Activated B cell treated with CpG ODN at 0.5 μM for 24 hours (primary cell): ENCODE measurements at regions not wholly inside any gene's neighbourhood (a gene's known extent, or its start where the extent isn't known, plus 50 kb on each side); places are given as distances from the start of the nearest gene placed in this dataset.

Experiments
- ATAC-seq: fragments of 200-7000 bp; cut with Tn5 transposase; one replicate; pipeline ENCODE4 v1.10.0; 2021; ENCODE audit warnings: low read depth, mild to moderate bottlenecking, moderate library complexity
- CTCF ChIA-PET: fragments of 350-600 bp; sonication (Branson Sonifier 250); formaldehyde crosslinking; loops from one replicate; lab custom pipeline; 2021; ENCODE audit warnings: antibody characterized with exemption; lab: Charles Lee
- POLR2A ChIA-PET: fragments of 350-600 bp; sonication (Branson Sonifier 250); formaldehyde crosslinking; loops from one replicate; lab custom pipeline; 2021; ENCODE audit warnings: antibody characterized with exemption; lab: Charles Lee
- DNase-seq: peaks from one replicate; pipeline ENCODE4 v3.0.0; 2022
- H3K27ac Mint-ChIP-seq: one replicate; pipeline ENCODE4 v1.8.0; 2020; ENCODE audit warnings: mixed read lengths
- H3K27me3 Mint-ChIP-seq: one replicate; pipeline ENCODE4 v1.8.0; 2021; ENCODE audit warnings: mixed read lengths
- H3K36me3 Mint-ChIP-seq: one replicate; pipeline ENCODE4 v1.8.0; 2021; ENCODE audit warnings: low read depth, mixed read lengths
- H3K4me1 Mint-ChIP-seq: one replicate; pipeline ENCODE4 v1.8.0; 2021; ENCODE audit warnings: mixed read lengths
- H3K4me3 Mint-ChIP-seq: one replicate; pipeline ENCODE4 v1.8.0; 2020; ENCODE audit warnings: mild to moderate bottlenecking, mixed read lengths
- H3K9me3 Mint-ChIP-seq: one replicate; pipeline ENCODE4 v1.8.0; 2020; ENCODE audit warnings: mixed read lengths
- intact Hi-C: fragments of 100-400 bp; cut with micrococcal nuclease; formaldehyde crosslinking; loops from one replicate; pipeline ENCODE4 v1.15.1; 2024
- TF ChIP-seq, protein P1 (sequence below): fragments of 200-600 bp; IDR thresholded peaks from one replicate; pipeline ENCODE4 v1.8.0; 2022; ENCODE audit warnings: antibody characterized with exemption, mild to moderate bottlenecking

DNA sequence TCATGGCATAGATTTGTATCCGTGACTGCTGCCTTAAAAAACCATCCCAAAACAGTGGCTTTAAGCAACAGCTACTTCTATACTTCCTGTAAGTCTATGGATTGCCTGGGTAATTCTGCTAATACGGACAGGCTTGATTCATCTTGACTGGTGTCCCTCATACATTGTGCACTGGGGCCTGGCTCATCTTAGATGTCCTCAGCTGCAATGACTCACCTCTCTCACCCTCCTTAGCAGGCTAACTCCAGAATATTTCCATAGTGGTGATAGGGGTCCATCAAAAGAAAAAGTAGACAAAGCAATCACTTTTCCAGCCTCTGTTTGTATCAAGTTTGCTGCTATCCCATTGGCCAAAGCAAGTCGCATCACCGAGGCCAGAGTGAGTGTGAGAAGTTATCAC is 409.1 kb upstream of the KAZN start:
- no peak for ATAC-seq
- no peaks in the 10 kb centered on the region for H3K4me1 Mint-ChIP-seq
- no peak for DNase-seq
- H3K9me3 Mint-ChIP-seq, result no peaks in the 10 kb centered on the region
- H3K36me3 Mint-ChIP-seq, result no peaks in the 10 kb centered on the region
- intact Hi-C loops, result no loop called here
- H3K27me3 Mint-ChIP-seq, result peaks cover 2% of the 10 kb centered on the region
- ChIA-PET CTCF (no interaction called here), POLR2A (no interaction called here)
- no peak overlapping the region for H3K4me3 Mint-ChIP-seq
- TF ChIP-seq, protein P1, sequence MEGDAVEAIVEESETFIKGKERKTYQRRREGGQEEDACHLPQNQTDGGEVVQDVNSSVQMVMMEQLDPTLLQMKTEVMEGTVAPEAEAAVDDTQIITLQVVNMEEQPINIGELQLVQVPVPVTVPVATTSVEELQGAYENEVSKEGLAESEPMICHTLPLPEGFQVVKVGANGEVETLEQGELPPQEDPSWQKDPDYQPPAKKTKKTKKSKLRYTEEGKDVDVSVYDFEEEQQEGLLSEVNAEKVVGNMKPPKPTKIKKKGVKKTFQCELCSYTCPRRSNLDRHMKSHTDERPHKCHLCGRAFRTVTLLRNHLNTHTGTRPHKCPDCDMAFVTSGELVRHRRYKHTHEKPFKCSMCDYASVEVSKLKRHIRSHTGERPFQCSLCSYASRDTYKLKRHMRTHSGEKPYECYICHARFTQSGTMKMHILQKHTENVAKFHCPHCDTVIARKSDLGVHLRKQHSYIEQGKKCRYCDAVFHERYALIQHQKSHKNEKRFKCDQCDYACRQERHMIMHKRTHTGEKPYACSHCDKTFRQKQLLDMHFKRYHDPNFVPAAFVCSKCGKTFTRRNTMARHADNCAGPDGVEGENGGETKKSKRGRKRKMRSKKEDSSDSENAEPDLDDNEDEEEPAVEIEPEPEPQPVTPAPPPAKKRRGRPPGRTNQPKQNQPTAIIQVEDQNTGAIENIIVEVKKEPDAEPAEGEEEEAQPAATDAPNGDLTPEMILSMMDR, result no peak
- no peak overlapping the region for H3K27ac Mint-ChIP-seq

DNA sequence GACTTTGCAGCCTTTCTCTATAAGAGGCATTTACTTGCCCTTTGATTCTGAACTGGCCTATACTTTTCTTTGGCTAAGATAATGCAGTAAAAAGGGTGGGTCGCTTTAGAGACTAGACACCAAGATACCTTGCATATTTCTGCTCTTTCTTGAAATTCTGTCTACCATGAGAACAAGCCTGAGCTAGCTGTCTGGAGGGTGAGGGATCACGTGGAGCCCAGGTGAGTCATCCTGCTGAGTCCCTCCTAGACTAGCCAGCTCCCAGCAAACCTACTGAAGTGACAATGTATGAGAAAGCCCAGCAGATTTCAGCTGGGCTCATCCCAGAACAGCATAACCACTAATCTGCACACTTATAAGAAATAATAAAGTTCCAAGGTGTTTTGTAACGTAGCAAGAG is 408.0 kb upstream of the KAZN start:
- H3K36me3 Mint-ChIP-seq, result no peaks in the 10 kb centered on the region
- ChIA-PET CTCF (no interaction called here), POLR2A (no interaction called here)
- no peaks in the 10 kb centered on the region for H3K9me3 Mint-ChIP-seq
- TF ChIP-seq, protein P1, result no peak
- DNase-seq (no peak), ATAC-seq (no peak)
- H3K27ac Mint-ChIP-seq, result no peak overlapping the region
- peaks cover 2% of the 10 kb centered on the region for H3K27me3 Mint-ChIP-seq
- H3K4me3 Mint-ChIP-seq, result no peak overlapping the region
- intact Hi-C loops, result no loop called here
- H3K4me1 Mint-ChIP-seq, result no peaks in the 10 kb centered on the region

DNA sequence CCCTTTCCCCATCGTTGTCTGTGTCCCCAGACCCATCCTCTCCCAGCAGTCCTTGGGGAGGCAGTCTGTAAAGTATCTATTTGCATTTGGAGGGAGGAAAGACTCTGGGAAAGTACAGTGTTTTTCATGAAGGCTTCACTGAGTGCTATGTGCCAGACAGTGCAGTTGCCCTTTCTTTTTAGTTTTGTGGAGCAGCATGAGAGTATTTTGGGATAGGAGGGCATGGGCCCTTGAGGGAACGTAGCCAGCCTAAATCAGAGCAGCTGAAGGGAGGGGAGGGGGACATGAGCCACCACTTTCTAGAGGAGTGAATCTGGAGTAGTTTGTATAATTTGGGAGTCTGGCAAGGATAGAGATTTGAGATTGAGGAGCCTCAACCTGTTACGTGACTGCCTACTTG is 404.0 kb upstream of the KAZN start:
- H3K27me3 Mint-ChIP-seq, result no peaks in the 10 kb centered on the region
- no peak for ATAC-seq
- intact Hi-C loops, result no loop called here
- ChIA-PET CTCF (no interaction called here), POLR2A (no interaction called here)
- no peak for DNase-seq
- no peak overlapping the region for H3K27ac Mint-ChIP-seq
- TF ChIP-seq, protein P1, result no peak
- no peaks in the 10 kb centered on the region for H3K36me3 Mint-ChIP-seq
- no peaks in the 10 kb centered on the region for H3K4me1 Mint-ChIP-seq
- H3K4me3 Mint-ChIP-seq, result no peak overlapping the region
- no peaks in the 10 kb centered on the region for H3K9me3 Mint-ChIP-seq

DNA sequence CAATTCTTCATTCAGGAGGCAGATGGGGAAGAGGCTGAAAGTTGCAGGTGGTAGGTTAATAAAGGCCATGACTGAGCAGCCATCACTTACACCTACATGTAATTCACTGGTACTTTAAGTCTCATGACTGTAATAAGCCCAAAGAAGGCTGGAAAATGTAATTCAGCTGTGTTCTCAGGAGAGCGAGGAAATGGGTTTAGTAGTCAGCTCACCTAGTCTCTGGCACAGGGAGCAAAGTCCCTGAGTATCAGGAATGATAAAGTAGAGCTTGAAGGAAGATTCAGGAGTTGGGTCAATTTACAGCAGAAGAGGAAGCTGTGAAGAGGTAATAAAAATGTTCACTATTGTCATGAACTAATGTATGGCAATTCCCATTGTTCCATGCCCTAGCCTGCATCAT is 393.4 kb upstream of the KAZN start:
- intact Hi-C loops, result no loop called here
- Mint-ChIP-seq H3K27ac (no peak overlapping the region), H3K27me3 (no peaks in the 10 kb centered on the region), H3K36me3 (no peaks in the 10 kb centered on the region), H3K9me3 (peaks cover 3% of the 10 kb centered on the region), H3K4me3 (no peak overlapping the region), H3K4me1 (no peaks in the 10 kb centered on the region)
- CTCF ChIA-PET, result no interaction called here
- POLR2A ChIA-PET, result no interaction called here
- ATAC-seq, result no peak
- DNase-seq, result no peak
- TF ChIP-seq, protein P1, result no peak

DNA sequence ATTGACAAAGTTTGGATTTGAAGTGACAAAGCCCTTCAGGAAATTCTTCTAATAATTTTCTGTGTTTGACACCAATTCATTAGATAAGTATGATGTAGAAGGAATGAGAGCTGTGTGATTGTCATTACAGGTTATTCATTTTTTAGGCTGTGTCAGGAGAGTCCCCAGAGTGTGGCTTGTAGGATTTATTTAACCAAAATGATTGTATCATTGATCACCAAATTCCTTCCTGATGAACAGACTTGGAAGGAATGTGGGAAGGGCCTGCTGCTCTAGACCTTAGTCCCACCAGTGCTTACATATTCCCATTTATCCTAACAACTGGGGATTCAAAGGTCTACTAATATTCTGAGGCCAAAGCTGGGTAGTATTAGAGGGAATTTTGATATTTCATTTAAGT is 383.3 kb upstream of the KAZN start:
- CTCF ChIA-PET, result no interaction called here

More for the DNA sequence above, 383.3 kb upstream of the KAZN start:
- intact Hi-C loops, result no loop called here
- Mint-ChIP-seq H3K27ac (no peak overlapping the region), H3K9me3 (peaks cover 15% of the 10 kb centered on the region), H3K4me1 (no peaks in the 10 kb centered on the region), H3K36me3 (no peaks in the 10 kb centered on the region), H3K27me3 (peaks cover 2% of the 10 kb centered on the region), H3K4me3 (no peak overlapping the region)
- no peak for DNase-seq
- POLR2A ChIA-PET, result no interaction called here
- TF ChIP-seq, protein P1, result no peak
- ATAC-seq, result no peak
